Caco-2 (cell line): ENCODE measurements at regions not wholly inside any gene's neighbourhood (a gene's known extent, or its start where the extent isn't known, plus 50 kb on each side); places are given as distances from the start of the nearest gene placed in this dataset.

Experiments
- BruUV-seq: library from RNA; stranded (reverse); fragments of 400-500 nt; replicated peaks from 2 replicates; lab custom pipeline; 2021; lab: Mats Ljungman, UMichigan
- CTCF ChIA-PET: fragments of 300-600 bp; sonication (Branson Sonifier 250); formaldehyde crosslinking; loops from one replicate; lab custom pipeline; 2022; ENCODE audit warnings: antibody characterized with exemption; lab: Charles Lee
- POLR2A ChIA-PET: fragments of 300-600 bp; sonication (Branson Sonifier 250); formaldehyde crosslinking; loops from one replicate; lab custom pipeline; 2022; ENCODE audit warnings: antibody characterized with exemption; lab: Charles Lee
- DNase-seq, 2 experiments: peaks; one replicate each; pipeline versions ENCODE4 v3.0.0 to v3.0.0-alpha.2; 2020 to 2022
- H3K27me3 ChIP-seq: replicated peaks from 2 replicates; pipeline ENCODE4 v1.6.0; 2011; ENCODE audit warnings: low read length; ENCODE audit not compliant: control insufficient read depth, insufficient read depth
- H3K36me3 ChIP-seq: 2 replicates; pipeline ENCODE4 v1.5.1; 2011; ENCODE audit warnings: low read length; ENCODE audit not compliant: control insufficient read depth, insufficient read depth
- H3K4me1 ChIP-seq: fragments of 250-450 bp; sonication (Bioruptor Pico); 2 replicates; pipeline ENCODE4 v1.5.1; 2020; ENCODE audit warnings: mild to moderate bottlenecking
- H3K4me3 ChIP-seq: 2 replicates; pipeline ENCODE4 v1.5.1; 2011; ENCODE audit warnings: low read depth, mild to moderate bottlenecking, control low read depth, low read length
- H3K9me3 ChIP-seq: fragments of 250-450 bp; sonication (Bioruptor Pico); 2 replicates; pipeline ENCODE4 v1.5.1; 2020; ENCODE audit warnings: mild to moderate bottlenecking, moderate library complexity
- H3K27ac Mint-ChIP-seq: one replicate; pipeline ENCODE4 v1.8.0; 2022; ENCODE audit warnings: mixed read lengths; ENCODE audit not compliant: unreplicated experiment
- H3K27me3 Mint-ChIP-seq: one replicate; pipeline ENCODE4 v1.8.0; 2022; ENCODE audit warnings: mixed read lengths; ENCODE audit not compliant: insufficient read depth, unreplicated experiment
- H3K36me3 Mint-ChIP-seq: one replicate; pipeline ENCODE4 v1.8.0; 2022; ENCODE audit warnings: mild to moderate bottlenecking, mixed read lengths; ENCODE audit not compliant: insufficient read depth, unreplicated experiment
- H3K4me1 Mint-ChIP-seq: one replicate; pipeline ENCODE4 v1.8.0; 2022; ENCODE audit warnings: low read depth, mixed read lengths; ENCODE audit not compliant: unreplicated experiment
- H3K4me3 Mint-ChIP-seq: one replicate; pipeline ENCODE4 v1.8.0; 2022; ENCODE audit warnings: mild to moderate bottlenecking, moderate library complexity, mixed read lengths; ENCODE audit not compliant: unreplicated experiment
- H3K9me3 Mint-ChIP-seq: one replicate; pipeline ENCODE4 v1.8.0; 2022; ENCODE audit warnings: mixed read lengths; ENCODE audit not compliant: unreplicated experiment
- intact Hi-C: fragments of 100-400 bp; cut with micrococcal nuclease; formaldehyde crosslinking; loops from one replicate; pipeline ENCODE4 v1.10.0; 2022; ENCODE audit not compliant: unreplicated experiment
- TF ChIP-seq, protein P1 (sequence below), 2 experiments: fragments of 200-600 bp in 1 of 2; IDR thresholded peaks; 1 replicate in 1 of 2; 2 replicates in 1 of 2; pipeline versions ENCODE4 v1.5.1 to v1.8.0; 2011 to 2022; ENCODE audit warnings: antibody characterized with exemption in 1 of 2, control low read depth in 1 of 2, inconsistent platforms in 1 of 2, low read depth in 1 of 2, low read length in 1 of 2, mild to moderate bottlenecking in 1 of 2, moderate library complexity in 1 of 2; ENCODE audit not compliant: insufficient read depth in 1 of 2, severe bottlenecking in 1 of 2, unreplicated experiment in 1 of 2

DNA sequence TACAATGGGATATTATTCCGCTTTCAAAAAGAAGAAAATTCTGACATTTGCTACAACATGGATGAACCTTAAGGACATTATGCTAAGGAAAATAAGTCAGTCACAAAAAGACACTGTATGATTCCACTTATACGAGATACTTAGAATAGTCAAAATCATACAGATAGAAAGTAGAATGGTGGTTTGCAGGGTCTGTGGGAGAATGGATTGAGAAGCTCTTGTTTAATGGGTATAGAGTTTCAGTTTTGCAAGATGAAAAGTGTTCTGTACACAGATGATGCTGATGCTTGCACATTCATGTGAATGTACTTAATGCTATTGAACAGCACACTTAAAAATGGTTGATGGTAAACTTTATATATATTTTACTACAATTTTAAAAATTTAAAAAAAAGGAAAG lies 2050.7 kb upstream of the WWC1 start:
- Mint-ChIP-seq H3K27me3 (no peaks in the 10 kb centered on the region), H3K4me3 (no peak overlapping the region), H3K9me3 (peaks cover 17% of the 10 kb centered on the region), H3K4me1 (no peaks in the 10 kb centered on the region), H3K27ac (no peak overlapping the region), H3K36me3 (no peaks in the 10 kb centered on the region)
- Histone ChIP-seq H3K4me1 (no peaks in the 10 kb centered on the region), H3K4me3 (no peak overlapping the region), H3K9me3 (no peaks in the 10 kb centered on the region), H3K27me3 (no peaks in the 10 kb centered on the region), H3K36me3 (no peaks in the 10 kb centered on the region)
- intact Hi-C loops: no loop called here
- TF ChIP-seq, protein P1, sequence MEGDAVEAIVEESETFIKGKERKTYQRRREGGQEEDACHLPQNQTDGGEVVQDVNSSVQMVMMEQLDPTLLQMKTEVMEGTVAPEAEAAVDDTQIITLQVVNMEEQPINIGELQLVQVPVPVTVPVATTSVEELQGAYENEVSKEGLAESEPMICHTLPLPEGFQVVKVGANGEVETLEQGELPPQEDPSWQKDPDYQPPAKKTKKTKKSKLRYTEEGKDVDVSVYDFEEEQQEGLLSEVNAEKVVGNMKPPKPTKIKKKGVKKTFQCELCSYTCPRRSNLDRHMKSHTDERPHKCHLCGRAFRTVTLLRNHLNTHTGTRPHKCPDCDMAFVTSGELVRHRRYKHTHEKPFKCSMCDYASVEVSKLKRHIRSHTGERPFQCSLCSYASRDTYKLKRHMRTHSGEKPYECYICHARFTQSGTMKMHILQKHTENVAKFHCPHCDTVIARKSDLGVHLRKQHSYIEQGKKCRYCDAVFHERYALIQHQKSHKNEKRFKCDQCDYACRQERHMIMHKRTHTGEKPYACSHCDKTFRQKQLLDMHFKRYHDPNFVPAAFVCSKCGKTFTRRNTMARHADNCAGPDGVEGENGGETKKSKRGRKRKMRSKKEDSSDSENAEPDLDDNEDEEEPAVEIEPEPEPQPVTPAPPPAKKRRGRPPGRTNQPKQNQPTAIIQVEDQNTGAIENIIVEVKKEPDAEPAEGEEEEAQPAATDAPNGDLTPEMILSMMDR (IDR thresholded peaks at IDR 0.05; ENCODE audit: insufficient read depth in 1 of 2, low read depth in 1 of 2, low read length in 1 of 2, severe bottlenecking in 1 of 2, unreplicated experiment in 1 of 2): no peak
- ChIA-PET CTCF (no interaction called here), POLR2A (no interaction called here)
- no peak for DNase-seq
- BruUV-seq: no TSS peak

DNA sequence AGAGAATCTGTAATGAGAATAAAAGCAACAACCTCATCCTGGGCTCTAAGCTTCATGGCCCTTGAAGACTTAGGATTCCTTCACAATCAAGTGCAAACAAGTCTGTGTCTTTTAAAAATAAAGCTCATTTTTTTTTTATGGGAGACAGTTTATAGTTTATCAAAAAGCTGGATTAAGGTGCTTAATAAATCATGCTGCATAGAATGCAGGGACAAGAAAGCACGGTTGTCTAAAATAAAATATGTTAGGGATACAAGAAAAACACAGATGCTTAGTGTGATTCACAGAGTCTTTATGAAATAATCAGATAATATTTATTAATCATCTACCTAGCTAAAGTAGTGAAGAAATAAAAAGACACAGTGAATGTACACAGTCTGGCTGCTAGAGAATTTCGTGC lies 2045.9 kb upstream of the WWC1 start:
- Histone ChIP-seq H3K36me3 (no peaks in the 10 kb centered on the region), H3K4me1 (no peaks in the 10 kb centered on the region), H3K27me3 (no peaks in the 10 kb centered on the region), H3K9me3 (no peaks in the 10 kb centered on the region), H3K4me3 (no peak overlapping the region)
- DNase-seq: no peak
- Mint-ChIP-seq H3K36me3 (no peaks in the 10 kb centered on the region), H3K4me1 (no peaks in the 10 kb centered on the region), H3K9me3 (no peaks in the 10 kb centered on the region), H3K27ac (no peak overlapping the region), H3K4me3 (no peak overlapping the region), H3K27me3 (no peaks in the 10 kb centered on the region)
- no TSS peak for BruUV-seq
- CTCF ChIA-PET: no interaction called here
- POLR2A ChIA-PET: no interaction called here
- intact Hi-C loops: no loop called here
- TF ChIP-seq, protein P1 (IDR thresholded peaks at IDR 0.05; ENCODE audit: insufficient read depth in 1 of 2, low read depth in 1 of 2, low read length in 1 of 2, severe bottlenecking in 1 of 2, unreplicated experiment in 1 of 2): no peak

DNA sequence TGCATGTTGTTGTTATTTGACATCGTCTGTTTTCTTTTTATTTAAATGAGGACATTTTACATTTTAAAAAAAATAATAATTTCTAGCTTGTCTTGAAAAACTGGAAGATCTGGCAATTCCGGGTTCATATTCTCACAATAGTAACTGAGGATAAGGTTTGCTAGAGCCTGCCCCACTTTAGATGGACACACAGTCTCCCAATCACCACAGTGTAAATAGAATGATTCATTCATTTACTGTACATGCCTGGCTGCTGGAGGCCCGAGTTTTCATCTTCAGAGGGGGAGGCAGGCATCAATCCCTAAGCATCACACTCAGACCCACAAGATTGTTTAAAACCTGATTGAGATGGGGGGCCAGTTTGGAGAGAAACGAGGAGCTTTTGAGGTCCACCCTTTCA lies 2039.7 kb upstream of the WWC1 start:
- Histone ChIP-seq H3K36me3 (no peaks in the 10 kb centered on the region), H3K27me3 (no peaks in the 10 kb centered on the region), H3K4me3 (no peak overlapping the region), H3K9me3 (no peaks in the 10 kb centered on the region), H3K4me1 (no peaks in the 10 kb centered on the region)
- CTCF ChIA-PET: no interaction called here
- H3K27ac Mint-ChIP-seq: no peak overlapping the region
- POLR2A ChIA-PET: no interaction called here
- intact Hi-C loops: no loop called here
- no peaks in the 10 kb centered on the region for H3K9me3 Mint-ChIP-seq
- no peak for DNase-seq
- H3K36me3 Mint-ChIP-seq: no peaks in the 10 kb centered on the region
- H3K4me3 Mint-ChIP-seq: no peak overlapping the region
- H3K4me1 Mint-ChIP-seq: no peaks in the 10 kb centered on the region
- BruUV-seq: no TSS peak
- peaks cover 3% of the 10 kb centered on the region for H3K27me3 Mint-ChIP-seq
- TF ChIP-seq, protein P1 (IDR thresholded peaks at IDR 0.05; ENCODE audit: insufficient read depth in 1 of 2, low read depth in 1 of 2, low read length in 1 of 2, severe bottlenecking in 1 of 2, unreplicated experiment in 1 of 2): no peak
